D721Med (cell line): ENCODE measurements at regions not wholly inside any gene's neighbourhood (a gene's known extent, or its start where the extent isn't known, plus 50 kb on each side); places are given as distances from the start of the nearest gene placed in this dataset.

Source experiments
- DNase-seq: peaks from one replicate; pipeline ENCODE4 v3.0.0; 2011; ENCODE audit warnings: low spot score; ENCODE audit not compliant: insufficient read length
- FAIRE-seq: peaks from 2 replicates; lab custom pipeline; 2011; peaks lifted over from hg19 to GRCh38; lab: Jason Lieb, UNC
- TF ChIP-seq, protein P1 (sequence below): IDR thresholded peaks from 2 replicates; pipeline ENCODE4 v1.5.1; 2012; ENCODE audit warnings: mild to moderate bottlenecking, control low read depth; ENCODE audit not compliant: insufficient read depth; ENCODE audit errors: missing control alignments

DNA sequence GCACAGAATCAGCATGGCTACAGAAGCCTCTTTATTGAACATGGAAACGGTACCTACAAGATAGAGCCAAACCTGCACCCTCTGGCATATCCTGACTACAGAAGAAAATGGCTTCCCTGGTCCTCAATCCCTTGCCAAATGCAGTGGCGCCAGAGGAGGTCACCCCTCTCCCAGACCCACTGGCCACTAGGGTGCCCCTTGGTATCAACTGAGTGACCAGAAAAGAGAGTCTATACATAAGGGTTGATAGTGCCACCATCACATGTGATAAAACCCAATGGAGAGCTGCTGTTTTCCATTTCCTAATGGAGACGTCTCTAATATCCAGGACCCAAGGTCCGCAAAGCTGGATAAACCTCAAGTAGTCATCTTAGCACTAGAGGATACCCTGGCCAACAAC lies 52.7 kb upstream of the ALK start:
- TF ChIP-seq, protein P1, sequence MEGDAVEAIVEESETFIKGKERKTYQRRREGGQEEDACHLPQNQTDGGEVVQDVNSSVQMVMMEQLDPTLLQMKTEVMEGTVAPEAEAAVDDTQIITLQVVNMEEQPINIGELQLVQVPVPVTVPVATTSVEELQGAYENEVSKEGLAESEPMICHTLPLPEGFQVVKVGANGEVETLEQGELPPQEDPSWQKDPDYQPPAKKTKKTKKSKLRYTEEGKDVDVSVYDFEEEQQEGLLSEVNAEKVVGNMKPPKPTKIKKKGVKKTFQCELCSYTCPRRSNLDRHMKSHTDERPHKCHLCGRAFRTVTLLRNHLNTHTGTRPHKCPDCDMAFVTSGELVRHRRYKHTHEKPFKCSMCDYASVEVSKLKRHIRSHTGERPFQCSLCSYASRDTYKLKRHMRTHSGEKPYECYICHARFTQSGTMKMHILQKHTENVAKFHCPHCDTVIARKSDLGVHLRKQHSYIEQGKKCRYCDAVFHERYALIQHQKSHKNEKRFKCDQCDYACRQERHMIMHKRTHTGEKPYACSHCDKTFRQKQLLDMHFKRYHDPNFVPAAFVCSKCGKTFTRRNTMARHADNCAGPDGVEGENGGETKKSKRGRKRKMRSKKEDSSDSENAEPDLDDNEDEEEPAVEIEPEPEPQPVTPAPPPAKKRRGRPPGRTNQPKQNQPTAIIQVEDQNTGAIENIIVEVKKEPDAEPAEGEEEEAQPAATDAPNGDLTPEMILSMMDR: no peak
- FAIRE-seq: no peak
- DNase-seq: no peak

DNA sequence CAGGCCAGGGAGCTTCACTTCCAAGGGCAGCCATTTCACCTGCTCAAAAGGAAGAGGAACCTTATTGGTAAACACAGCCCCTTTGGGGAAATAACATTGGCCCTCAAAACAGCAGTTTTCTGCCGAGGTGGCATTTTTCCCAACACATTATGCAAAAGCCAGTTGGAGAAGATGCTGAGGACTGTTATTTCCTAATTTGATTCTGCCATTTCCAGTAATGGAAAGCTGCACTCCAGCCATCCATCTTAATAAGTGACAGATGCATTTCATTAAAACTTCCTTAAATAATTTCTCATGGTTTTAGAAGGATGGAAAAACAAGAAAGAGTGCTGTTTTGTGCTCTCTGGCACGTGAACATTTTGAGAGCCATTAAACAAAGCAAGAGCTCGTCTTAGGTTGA lies 55.9 kb upstream of the ALK start:
- FAIRE-seq: no peak
- DNase-seq: no peak
- TF ChIP-seq, protein P1: no peak

DNA sequence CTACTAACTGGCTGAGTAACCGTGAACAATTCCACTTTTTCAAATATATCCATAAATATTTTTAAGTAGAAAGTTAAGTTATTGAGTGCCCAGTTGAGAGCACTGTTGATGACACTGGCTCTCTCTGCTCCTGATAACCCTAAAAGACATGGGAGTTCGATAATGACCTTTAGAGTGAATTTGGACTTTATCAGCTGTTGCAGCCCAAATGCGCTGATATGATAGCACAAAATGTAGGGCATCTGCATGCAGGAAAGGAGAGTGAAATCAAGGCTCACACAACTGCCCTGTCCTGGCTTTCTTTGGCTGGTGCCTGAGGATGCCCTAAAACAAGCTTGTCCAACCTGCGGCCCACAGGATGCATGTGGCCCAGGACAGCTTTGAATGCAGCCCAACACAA lies 60.0 kb upstream of the ALK start:
- DNase-seq: no peak
- no peak for FAIRE-seq

DNA sequence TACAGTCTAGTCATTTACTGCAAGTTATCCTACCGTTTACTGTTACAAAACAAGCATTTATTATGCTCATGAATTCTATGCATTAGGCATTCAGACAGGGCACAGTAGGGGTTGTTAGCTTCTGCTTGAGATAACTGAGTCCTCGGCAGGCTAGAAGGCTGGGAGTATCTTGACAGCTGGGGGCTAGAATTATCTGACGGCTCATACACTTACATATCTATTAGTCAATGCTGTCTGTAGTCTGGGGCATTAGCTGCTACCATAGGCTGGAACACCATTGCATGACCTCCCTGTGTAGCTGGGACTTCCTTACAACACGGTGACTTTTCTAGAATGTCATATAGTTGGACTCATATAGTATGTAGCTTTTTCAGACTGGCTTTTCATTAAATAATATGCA lies 61.9 kb upstream of the ALK start:
- TF ChIP-seq, protein P1: no peak
- DNase-seq (no peak), FAIRE-seq (no peak)

More for the DNA sequence above, 60.0 kb upstream of the ALK start:
- TF ChIP-seq, protein P1: no peak

DNA sequence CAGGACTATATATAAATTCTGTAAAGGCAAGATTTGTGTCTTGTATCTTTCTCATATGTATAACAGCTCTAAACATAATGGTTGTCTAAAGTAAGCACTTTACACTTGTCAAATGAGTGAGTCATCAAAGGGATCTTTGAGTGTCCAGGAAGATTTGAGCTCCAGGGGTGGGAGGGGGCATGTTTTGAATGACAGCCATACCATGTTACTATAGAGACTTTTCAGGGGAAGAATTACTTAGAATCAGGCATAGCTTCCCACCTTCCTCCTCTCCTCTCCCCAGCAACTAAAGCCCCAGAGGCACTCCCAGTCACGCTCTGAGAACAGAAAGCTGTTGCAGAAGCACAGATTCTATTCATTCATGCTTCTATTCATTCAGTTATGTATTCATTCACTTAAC lies 65.8 kb upstream of the ALK start:
- no peak for FAIRE-seq
- DNase-seq: no peak
- TF ChIP-seq, protein P1: no peak

DNA sequence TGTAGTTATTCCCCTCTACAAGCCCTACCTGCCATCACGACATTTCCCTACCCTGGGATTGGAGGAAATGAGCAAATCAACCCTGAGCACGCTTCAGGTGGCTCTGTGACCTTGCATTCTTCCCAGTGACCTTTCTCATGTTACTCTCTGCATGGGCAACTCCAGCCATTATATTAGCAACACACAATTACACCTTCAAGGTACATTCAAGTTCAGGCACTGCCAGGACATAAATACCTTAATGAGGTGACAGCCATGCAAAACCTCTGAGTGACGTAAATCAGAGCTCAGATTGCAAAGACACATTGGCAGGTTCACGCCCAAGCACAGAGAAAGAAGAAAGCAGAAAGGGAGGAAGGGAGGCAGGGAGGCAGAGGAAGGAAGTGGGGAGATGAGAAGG lies 68.7 kb upstream of the ALK start:
- TF ChIP-seq, protein P1: no peak
- no peak for DNase-seq
- FAIRE-seq: no peak

DNA sequence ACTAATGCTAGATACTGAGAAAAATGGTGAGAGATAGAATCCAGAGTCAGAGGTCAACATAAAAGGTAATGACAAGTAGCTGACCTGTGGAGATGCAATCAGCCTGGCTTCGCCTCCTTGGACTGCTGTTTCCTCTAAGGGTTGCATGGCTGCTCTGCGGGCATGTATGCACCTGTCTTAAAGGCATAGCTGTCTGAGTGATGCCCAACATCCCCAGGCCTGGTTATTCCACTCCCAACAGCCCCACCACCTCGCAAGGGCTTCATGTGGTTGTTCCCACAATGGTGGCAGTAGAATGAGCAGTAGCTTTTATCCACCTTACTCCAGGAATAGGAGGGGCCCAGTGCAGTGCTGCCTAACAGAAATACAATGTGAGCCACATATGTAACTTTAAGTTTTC lies 69.7 kb upstream of the ALK start:
- TF ChIP-seq, protein P1: no peak
- DNase-seq (no peak), FAIRE-seq (no peak)
